ENCODE measurements at regions not wholly inside any gene's neighbourhood (a gene's known extent, or its start where the extent isn't known, plus 50 kb on each side); places are given as distances from the start of the nearest gene placed in this dataset.

DNA sequence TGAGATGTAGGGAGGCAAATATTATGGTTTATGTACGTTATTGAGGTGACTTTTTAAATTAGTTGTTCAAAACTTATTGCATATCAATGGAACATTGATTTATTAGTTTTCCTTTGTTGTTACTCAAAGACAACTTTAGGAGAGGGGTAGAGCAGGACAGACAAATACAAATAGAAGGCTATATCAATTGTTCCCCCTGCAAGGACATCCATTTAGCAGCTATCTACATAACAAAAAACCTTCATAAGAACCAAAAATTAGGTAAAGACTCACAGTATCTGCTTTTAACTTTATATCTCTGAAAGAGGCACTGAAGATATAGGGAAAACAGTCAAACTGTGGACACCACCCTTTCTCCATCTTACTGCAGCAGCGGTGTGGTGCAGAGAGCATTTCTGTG lies 958.8 kb downstream of the DIPK2A start:
- Histone ChIP-seq H2AFZ (peak overlapping the region; percentile 40; the same call in 1 of the 2 replicates), H3K9me2 (ENCODE audit: insufficient read depth) (no peaks in the 10 kb centered on the region), H3K4me3 (no peak overlapping the region), H3K4me2 (no peak overlapping the region), H3K27me3 (ENCODE audit: insufficient read depth) (no peaks in the 10 kb centered on the region), H3K79me2 (replicated peaks; ENCODE audit: insufficient read depth) (no peaks in the 10 kb centered on the region), H3K4me1 (ENCODE audit: insufficient read depth) (0 out of 2 replicates have a peak, but pooled peaks cover 4% of the 10 kb centered on the region), H3K27ac (ENCODE audit: low read depth) (no peak overlapping the region), H4K20me1 (replicated peaks; ENCODE audit: insufficient read depth) (no peaks in the 10 kb centered on the region), H3K36me3 (ENCODE audit: insufficient read depth) (no peaks in the 10 kb centered on the region), H3F3A (replicated peaks; ENCODE audit: low read depth) (no peaks in the 10 kb centered on the region)
- peaks cover 14% of the 10 kb centered on the region; the same call in 2 of the 3 replicates for H3K4me1 Mint-ChIP-seq
- no peak overlapping the region for H3K4me3 Mint-ChIP-seq
- peaks cover 6% of the 10 kb centered on the region; the same call in 2 of the 3 replicates for H3K36me3 Mint-ChIP-seq (ENCODE audit: low read depth)
- no peak for ATAC-seq
- peaks cover 6% of the 10 kb centered on the region; the same call in 1 of the 3 replicates for H3K9me3 Mint-ChIP-seq
- DNase-seq (ENCODE audit: low spot score): no peak
- TF ChIP-seq CREB1 (CRISPR knock-in tag; IDR thresholded peaks at IDR 0.05; ENCODE audit: low read depth) (no peak), JUNB (IDR thresholded peaks at IDR 0.05; ENCODE audit: unreplicated experiment) (no peak), POLR2AphosphoS5 (IDR thresholded peaks at IDR 0.05; ENCODE audit: low read depth) (no peak), EZH2 (IDR thresholded peaks at IDR 0.05; ENCODE audit: low read depth, unreplicated experiment) (no peak), STAT1 (IDR thresholded peaks at IDR 0.05; ENCODE audit: unreplicated experiment) (no peak), NANOG (IDR thresholded peaks at IDR 0.05; ENCODE audit: borderline replicate concordance) (no peak), ZNF114 (CRISPR knock-in tag; IDR thresholded peaks at IDR 0.05) (no peak), ZNF331 (CRISPR knock-in tag; IDR thresholded peaks at IDR 0.05; ENCODE audit: low read depth) (no peak), EZH2phosphoT487 (IDR thresholded peaks at IDR 0.05; ENCODE audit: unreplicated experiment) (no peak)
- TF ChIP-seq, protein P1, sequence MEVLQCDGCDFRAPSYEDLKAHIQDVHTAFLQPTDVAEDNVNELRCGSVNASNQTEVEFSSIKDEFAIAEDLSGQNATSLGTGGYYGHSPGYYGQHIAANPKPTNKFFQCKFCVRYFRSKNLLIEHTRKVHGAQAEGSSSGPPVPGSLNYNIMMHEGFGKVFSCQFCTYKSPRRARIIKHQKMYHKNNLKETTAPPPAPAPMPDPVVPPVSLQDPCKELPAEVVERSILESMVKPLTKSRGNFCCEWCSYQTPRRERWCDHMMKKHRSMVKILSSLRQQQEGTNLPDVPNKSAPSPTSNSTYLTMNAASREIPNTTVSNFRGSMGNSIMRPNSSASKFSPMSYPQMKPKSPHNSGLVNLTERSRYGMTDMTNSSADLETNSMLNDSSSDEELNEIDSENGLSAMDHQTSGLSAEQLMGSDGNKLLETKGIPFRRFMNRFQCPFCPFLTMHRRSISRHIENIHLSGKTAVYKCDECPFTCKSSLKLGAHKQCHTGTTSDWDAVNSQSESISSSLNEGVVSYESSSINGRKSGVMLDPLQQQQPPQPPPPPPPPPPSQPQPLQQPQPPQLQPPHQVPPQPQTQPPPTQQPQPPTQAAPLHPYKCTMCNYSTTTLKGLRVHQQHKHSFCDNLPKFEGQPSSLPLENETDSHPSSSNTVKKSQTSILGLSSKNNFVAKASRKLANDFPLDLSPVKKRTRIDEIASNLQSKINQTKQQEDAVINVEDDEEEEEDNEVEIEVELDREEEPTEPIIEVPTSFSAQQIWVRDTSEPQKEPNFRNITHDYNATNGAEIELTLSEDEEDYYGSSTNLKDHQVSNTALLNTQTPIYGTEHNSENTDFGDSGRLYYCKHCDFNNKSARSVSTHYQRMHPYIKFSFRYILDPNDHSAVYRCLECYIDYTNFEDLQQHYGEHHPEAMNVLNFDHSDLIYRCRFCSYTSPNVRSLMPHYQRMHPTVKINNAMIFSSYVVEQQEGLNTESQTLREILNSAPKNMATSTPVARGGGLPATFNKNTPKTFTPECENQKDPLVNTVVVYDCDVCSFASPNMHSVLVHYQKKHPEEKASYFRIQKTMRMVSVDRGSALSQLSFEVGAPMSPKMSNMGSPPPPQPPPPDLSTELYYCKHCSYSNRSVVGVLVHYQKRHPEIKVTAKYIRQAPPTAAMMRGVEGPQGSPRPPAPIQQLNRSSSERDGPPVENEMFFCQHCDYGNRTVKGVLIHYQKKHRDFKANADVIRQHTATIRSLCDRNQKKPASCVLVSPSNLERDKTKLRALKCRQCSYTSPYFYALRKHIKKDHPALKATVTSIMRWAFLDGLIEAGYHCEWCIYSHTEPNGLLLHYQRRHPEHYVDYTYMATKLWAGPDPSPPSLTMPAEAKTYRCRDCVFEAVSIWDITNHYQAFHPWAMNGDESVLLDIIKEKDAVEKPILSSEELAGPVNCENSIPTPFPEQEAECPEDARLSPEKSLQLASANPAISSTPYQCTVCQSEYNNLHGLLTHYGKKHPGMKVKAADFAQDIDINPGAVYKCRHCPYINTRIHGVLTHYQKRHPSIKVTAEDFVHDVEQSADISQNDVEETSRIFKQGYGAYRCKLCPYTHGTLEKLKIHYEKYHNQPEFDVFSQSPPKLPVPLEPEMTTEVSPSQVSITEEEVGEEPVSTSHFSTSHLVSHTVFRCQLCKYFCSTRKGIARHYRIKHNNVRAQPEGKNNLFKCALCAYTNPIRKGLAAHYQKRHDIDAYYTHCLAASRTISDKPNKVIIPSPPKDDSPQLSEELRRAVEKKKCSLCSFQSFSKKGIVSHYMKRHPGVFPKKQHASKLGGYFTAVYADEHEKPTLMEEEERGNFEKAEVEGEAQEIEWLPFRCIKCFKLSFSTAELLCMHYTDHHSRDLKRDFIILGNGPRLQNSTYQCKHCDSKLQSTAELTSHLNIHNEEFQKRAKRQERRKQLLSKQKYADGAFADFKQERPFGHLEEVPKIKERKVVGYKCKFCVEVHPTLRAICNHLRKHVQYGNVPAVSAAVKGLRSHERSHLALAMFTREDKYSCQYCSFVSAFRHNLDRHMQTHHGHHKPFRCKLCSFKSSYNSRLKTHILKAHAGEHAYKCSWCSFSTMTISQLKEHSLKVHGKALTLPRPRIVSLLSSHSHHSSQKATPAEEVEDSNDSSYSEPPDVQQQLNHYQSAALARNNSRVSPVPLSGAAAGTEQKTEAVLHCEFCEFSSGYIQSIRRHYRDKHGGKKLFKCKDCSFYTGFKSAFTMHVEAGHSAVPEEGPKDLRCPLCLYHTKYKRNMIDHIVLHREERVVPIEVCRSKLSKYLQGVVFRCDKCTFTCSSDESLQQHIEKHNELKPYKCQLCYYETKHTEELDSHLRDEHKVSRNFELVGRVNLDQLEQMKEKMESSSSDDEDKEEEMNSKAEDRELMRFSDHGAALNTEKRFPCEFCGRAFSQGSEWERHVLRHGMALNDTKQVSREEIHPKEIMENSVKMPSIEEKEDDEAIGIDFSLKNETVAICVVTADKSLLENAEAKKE (CRISPR knock-in tag; IDR thresholded peaks at IDR 0.05): no peak
- TF ChIP-seq, protein P2, sequence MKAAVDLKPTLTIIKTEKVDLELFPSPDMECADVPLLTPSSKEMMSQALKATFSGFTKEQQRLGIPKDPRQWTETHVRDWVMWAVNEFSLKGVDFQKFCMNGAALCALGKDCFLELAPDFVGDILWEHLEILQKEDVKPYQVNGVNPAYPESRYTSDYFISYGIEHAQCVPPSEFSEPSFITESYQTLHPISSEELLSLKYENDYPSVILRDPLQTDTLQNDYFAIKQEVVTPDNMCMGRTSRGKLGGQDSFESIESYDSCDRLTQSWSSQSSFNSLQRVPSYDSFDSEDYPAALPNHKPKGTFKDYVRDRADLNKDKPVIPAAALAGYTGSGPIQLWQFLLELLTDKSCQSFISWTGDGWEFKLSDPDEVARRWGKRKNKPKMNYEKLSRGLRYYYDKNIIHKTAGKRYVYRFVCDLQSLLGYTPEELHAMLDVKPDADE (IDR thresholded peaks at IDR 0.05): no peak
- TF ChIP-seq, protein P3, sequence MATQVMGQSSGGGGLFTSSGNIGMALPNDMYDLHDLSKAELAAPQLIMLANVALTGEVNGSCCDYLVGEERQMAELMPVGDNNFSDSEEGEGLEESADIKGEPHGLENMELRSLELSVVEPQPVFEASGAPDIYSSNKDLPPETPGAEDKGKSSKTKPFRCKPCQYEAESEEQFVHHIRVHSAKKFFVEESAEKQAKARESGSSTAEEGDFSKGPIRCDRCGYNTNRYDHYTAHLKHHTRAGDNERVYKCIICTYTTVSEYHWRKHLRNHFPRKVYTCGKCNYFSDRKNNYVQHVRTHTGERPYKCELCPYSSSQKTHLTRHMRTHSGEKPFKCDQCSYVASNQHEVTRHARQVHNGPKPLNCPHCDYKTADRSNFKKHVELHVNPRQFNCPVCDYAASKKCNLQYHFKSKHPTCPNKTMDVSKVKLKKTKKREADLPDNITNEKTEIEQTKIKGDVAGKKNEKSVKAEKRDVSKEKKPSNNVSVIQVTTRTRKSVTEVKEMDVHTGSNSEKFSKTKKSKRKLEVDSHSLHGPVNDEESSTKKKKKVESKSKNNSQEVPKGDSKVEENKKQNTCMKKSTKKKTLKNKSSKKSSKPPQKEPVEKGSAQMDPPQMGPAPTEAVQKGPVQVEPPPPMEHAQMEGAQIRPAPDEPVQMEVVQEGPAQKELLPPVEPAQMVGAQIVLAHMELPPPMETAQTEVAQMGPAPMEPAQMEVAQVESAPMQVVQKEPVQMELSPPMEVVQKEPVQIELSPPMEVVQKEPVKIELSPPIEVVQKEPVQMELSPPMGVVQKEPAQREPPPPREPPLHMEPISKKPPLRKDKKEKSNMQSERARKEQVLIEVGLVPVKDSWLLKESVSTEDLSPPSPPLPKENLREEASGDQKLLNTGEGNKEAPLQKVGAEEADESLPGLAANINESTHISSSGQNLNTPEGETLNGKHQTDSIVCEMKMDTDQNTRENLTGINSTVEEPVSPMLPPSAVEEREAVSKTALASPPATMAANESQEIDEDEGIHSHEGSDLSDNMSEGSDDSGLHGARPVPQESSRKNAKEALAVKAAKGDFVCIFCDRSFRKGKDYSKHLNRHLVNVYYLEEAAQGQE (IDR thresholded peaks at IDR 0.05; ENCODE audit: unreplicated experiment): no peak
- TF ChIP-seq, protein P4, sequence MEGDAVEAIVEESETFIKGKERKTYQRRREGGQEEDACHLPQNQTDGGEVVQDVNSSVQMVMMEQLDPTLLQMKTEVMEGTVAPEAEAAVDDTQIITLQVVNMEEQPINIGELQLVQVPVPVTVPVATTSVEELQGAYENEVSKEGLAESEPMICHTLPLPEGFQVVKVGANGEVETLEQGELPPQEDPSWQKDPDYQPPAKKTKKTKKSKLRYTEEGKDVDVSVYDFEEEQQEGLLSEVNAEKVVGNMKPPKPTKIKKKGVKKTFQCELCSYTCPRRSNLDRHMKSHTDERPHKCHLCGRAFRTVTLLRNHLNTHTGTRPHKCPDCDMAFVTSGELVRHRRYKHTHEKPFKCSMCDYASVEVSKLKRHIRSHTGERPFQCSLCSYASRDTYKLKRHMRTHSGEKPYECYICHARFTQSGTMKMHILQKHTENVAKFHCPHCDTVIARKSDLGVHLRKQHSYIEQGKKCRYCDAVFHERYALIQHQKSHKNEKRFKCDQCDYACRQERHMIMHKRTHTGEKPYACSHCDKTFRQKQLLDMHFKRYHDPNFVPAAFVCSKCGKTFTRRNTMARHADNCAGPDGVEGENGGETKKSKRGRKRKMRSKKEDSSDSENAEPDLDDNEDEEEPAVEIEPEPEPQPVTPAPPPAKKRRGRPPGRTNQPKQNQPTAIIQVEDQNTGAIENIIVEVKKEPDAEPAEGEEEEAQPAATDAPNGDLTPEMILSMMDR (conservative IDR thresholded peaks at IDR 0.05; ENCODE audit: low read depth in 2 of 2): no peak
- no peak overlapping the region for H3K27ac Mint-ChIP-seq
- H3K27me3 Mint-ChIP-seq (ENCODE audit: insufficient read depth, low read depth, poor library complexity): peaks cover 1% of the 10 kb centered on the region
